CD14-positive monocyte (primary cell): ENCODE measurements at regions not wholly inside any gene's neighbourhood (a gene's known extent, or its start where the extent isn't known, plus 50 kb on each side); places are given as distances from the start of the nearest gene placed in this dataset.

Experiments
- DNase-seq, 3 donors: peaks; one replicate each; pipeline ENCODE4 v3.0.0-alpha.2; 2011 to 2022
- H2AFZ ChIP-seq: 2 replicates; pipeline ENCODE4 v1.6.0; 2012; ENCODE audit warnings: mild to moderate bottlenecking, low read depth, low read length, inconsistent platforms; ENCODE audit not compliant: insufficient read depth, poor library complexity, severe bottlenecking
- H3K27ac ChIP-seq, 2 donors: 1 replicate in 1 of 2; 2 replicates in 1 of 2; pipeline ENCODE4 v1.5.1; 2012 to 2013; ENCODE audit warnings: low read length in 2 of 2, control low read depth in 1 of 2, inconsistent platforms in 1 of 2, low read depth in 1 of 2, mild to moderate bottlenecking in 1 of 2
- H3K27me3 ChIP-seq, 2 donors: one replicate each; pipeline versions ENCODE4 v1.6.0 to v1.6.1; 2011 to 2013; ENCODE audit warnings: low read length in 2 of 2; ENCODE audit not compliant: control insufficient read depth in 2 of 2, insufficient read depth in 2 of 2
- H3K36me3 ChIP-seq, 2 donors: replicated peaks in 1 of 2; 1 replicate in 1 of 2; 2 replicates in 1 of 2; pipeline versions ENCODE4 v1.5.1 to v1.6.1; 2012 to 2013; ENCODE audit warnings: low read length in 2 of 2, control low read depth in 1 of 2, inconsistent platforms in 1 of 2, mild to moderate bottlenecking in 1 of 2; ENCODE audit not compliant: insufficient read depth in 2 of 2, control insufficient read depth in 1 of 2
- H3K4me1 ChIP-seq, 2 donors: 1 replicate in 1 of 2; 2 replicates in 1 of 2; pipeline versions ENCODE4 v1.5.1 to v1.6.1; 2012 to 2013; ENCODE audit warnings: low read length in 2 of 2, control low read depth in 1 of 2, inconsistent platforms in 1 of 2, mild to moderate bottlenecking in 1 of 2, moderate library complexity in 1 of 2; ENCODE audit not compliant: insufficient read depth in 2 of 2, control insufficient read depth in 1 of 2
- H3K4me2 ChIP-seq: replicated peaks from 2 replicates; pipeline ENCODE3; 2012; ENCODE audit warnings: low read length, moderate library complexity, mild to moderate bottlenecking; ENCODE audit not compliant: poor library complexity, severe bottlenecking; ENCODE audit errors: extremely low read depth
- H3K4me3 ChIP-seq, 3 experiments: fragments of 200-600 bp in 1 of 3; sonication (generic) in 1 of 3; replicated peaks in 1 of 3; 1 replicate in 2 of 3; 2 replicates in 1 of 3; pipeline ENCODE4 v1.5.1; 2011 to 2013; ENCODE audit warnings: low read length in 3 of 3, mild to moderate bottlenecking in 3 of 3, control low read depth in 2 of 3, low read depth in 2 of 3, inconsistent platforms in 1 of 3, moderate library complexity in 1 of 3
- H3K79me2 ChIP-seq: 2 replicates; pipeline ENCODE4 v1.6.0; 2012; ENCODE audit warnings: mild to moderate bottlenecking, control low read depth, inconsistent platforms, low read length, moderate library complexity; ENCODE audit not compliant: insufficient read depth
- H3K9ac ChIP-seq: 2 replicates; pipeline ENCODE4 v1.6.0; 2017; ENCODE audit warnings: low read length, mild to moderate bottlenecking; ENCODE audit not compliant: insufficient read depth, poor library complexity, severe bottlenecking
- H3K9me3 ChIP-seq, 2 donors: replicated peaks in 1 of 2; 1 replicate in 1 of 2; 2 replicates in 1 of 2; pipeline versions ENCODE4 v1.5.1 to v1.6.1; 2012 to 2013; ENCODE audit warnings: low read length in 2 of 2, control low read depth in 1 of 2; ENCODE audit not compliant: control insufficient read depth in 1 of 2, insufficient read depth in 1 of 2
- H4K20me1 ChIP-seq: 2 replicates; pipeline ENCODE4 v1.6.0; 2012; ENCODE audit warnings: mild to moderate bottlenecking, low read length, control low read depth, moderate library complexity; ENCODE audit not compliant: insufficient read depth
- H3K27ac Mint-ChIP-seq, 7 donors: one replicate each; pipeline ENCODE4 v1.8.0; 2020; ENCODE audit warnings: mild to moderate bottlenecking in 7 of 7, mixed read lengths in 7 of 7, moderate library complexity in 6 of 7, inconsistent platforms in 2 of 7
- H3K27me3 Mint-ChIP-seq, 3 donors: one replicate each; pipeline ENCODE4 v1.8.0; 2021 to 2022; ENCODE audit warnings: low read depth in 3 of 3, mild to moderate bottlenecking in 3 of 3, mixed read lengths in 3 of 3, moderate library complexity in 3 of 3, inconsistent platforms in 1 of 3
- H3K36me3 Mint-ChIP-seq, 2 donors: one replicate each; pipeline ENCODE4 v1.8.0; 2020; ENCODE audit warnings: mixed read lengths in 2 of 2, inconsistent platforms in 1 of 2, mild to moderate bottlenecking in 1 of 2
- H3K4me1 Mint-ChIP-seq: one replicate; pipeline ENCODE4 v1.8.0; 2020; ENCODE audit warnings: mild to moderate bottlenecking, mixed read lengths
- H3K4me3 Mint-ChIP-seq, 2 donors: one replicate each; pipeline ENCODE4 v1.8.0; 2020; ENCODE audit warnings: mild to moderate bottlenecking in 2 of 2, mixed read lengths in 2 of 2, moderate library complexity in 1 of 2
- H3K9me3 Mint-ChIP-seq, 7 donors: one replicate each; pipeline ENCODE4 v1.8.0; 2020 to 2022; ENCODE audit warnings: mixed read lengths in 7 of 7, mild to moderate bottlenecking in 6 of 7, moderate library complexity in 6 of 7, inconsistent platforms in 2 of 7
- CTCF ChIP-seq: fragments of 200-600 bp; IDR thresholded peaks from one replicate; pipeline ENCODE4 v1.8.0; 2022; ENCODE audit warnings: antibody characterized with exemption, mild to moderate bottlenecking
- WGBS: methylation state at CpG from one replicate; pipeline ENCODE4 v1.1.5; 2013; ENCODE audit warnings: missing lambda C conversion rate; ENCODE audit not compliant: insufficient coverage; 5-methylcytosine and 5-hydroxymethylcytosine counted together
- intact Hi-C, 2 donors: fragments of 100-400 bp; cut with micrococcal nuclease; formaldehyde crosslinking; loops; one replicate each; pipeline versions ENCODE4 v1.15.0 to v1.15.1; 2023

GRCh38 chr17:43338886-43339516 lies 59.8 kb upstream of the ARL4D start:
- H3K27ac Mint-ChIP-seq, result no peak overlapping the region
- no peaks in the 10 kb centered on the region for H3K36me3 Mint-ChIP-seq
- H3K9me3 Mint-ChIP-seq, result no peaks in the 10 kb centered on the region
- Histone ChIP-seq H3K4me1 (peaks cover 10 to 12% of the 10 kb centered on the region in 2 donors), H3K79me2 (no peaks in the 10 kb centered on the region), H3K27me3 (peaks cover 0 to 7% of the 10 kb centered on the region in 2 donors), H3K4me3 (no peak overlapping the region), H2AFZ (no peak overlapping the region), H4K20me1 (no peaks in the 10 kb centered on the region), H3K4me2 (no peak overlapping the region), H3K36me3 (no peaks in the 10 kb centered on the region), H3K27ac (no peak overlapping the region), H3K9me3 (no peaks in the 10 kb centered on the region), H3K9ac (no peak overlapping the region)
- intact Hi-C loops, result no loop called here
- H3K4me1 Mint-ChIP-seq, result peaks cover 13% of the 10 kb centered on the region
- TF ChIP-seq CTCF, result peak; percentile 90
- WGBS, result 50% methylated on average over 8 of the region's 11 CpGs
- H3K4me3 Mint-ChIP-seq, result no peak overlapping the region
- peaks cover 3 to 5% (median 5%) of the 10 kb centered on the region in 3 donors for H3K27me3 Mint-ChIP-seq
- DNase-seq, result peak; percentile 26 to 65 (median 51)

- Mint-ChIP-seq H3K27me3 (peaks cover 2 to 5% (median 5%) of the 10 kb centered on the region in 3 donors), H3K4me1 (peaks cover 19% of the 10 kb centered on the region), H3K4me3 (no peak overlapping the region), H3K36me3 (no peaks in the 10 kb centered on the region), H3K9me3 (no peaks in the 10 kb centered on the region), H3K27ac (no peak overlapping the region)
- Histone ChIP-seq H3K4me2 (no peak overlapping the region), H3K4me3 (no peak overlapping the region), H3K36me3 (no peaks in the 10 kb centered on the region), H4K20me1 (no peaks in the 10 kb centered on the region), H3K79me2 (no peaks in the 10 kb centered on the region), H3K4me1 (peaks cover 13 to 16% of the 10 kb centered on the region in 2 donors), H3K9ac (no peak overlapping the region), H3K9me3 (no peaks in the 10 kb centered on the region), H3K27me3 (peaks cover 0 to 3% of the 10 kb centered on the region in 2 donors), H2AFZ (no peak overlapping the region), H3K27ac (no peak overlapping the region)
- intact Hi-C loops, result no loop called here
- 87% methylated on average over 9 of the region's 10 CpGs for WGBS
- no peak for DNase-seq
- TF ChIP-seq CTCF, result no peak
Measured at GRCh38 chr17:43337684-43338428, 60.9 kb upstream of the ARL4D start.
